Stimulated activated naive CD8-positive, alpha-beta T cell treated with anti-CD3 and anti-CD28 coated beads, Interleukin-15, Interleukin-2, amounts not matched to agents 100 ng/mL and 50 ng/mL, for 24 hours (primary cell): ENCODE measurements at regions not wholly inside any gene's neighbourhood (a gene's known extent, or its start where the extent isn't known, plus 50 kb on each side); places are given as distances from the start of the nearest gene placed in this dataset.

Experiments used
- H3K27ac Mint-ChIP-seq: one replicate; pipeline ENCODE4 v1.8.0; 2021; ENCODE audit warnings: mild to moderate bottlenecking, mixed read lengths
- H3K27me3 Mint-ChIP-seq: one replicate; pipeline ENCODE4 v1.8.0; 2021; ENCODE audit warnings: mixed read lengths
- H3K36me3 Mint-ChIP-seq: one replicate; pipeline ENCODE4 v1.8.0; 2021; ENCODE audit warnings: low read depth, mixed read lengths
- H3K4me1 Mint-ChIP-seq: one replicate; pipeline ENCODE4 v1.8.0; 2021; ENCODE audit warnings: low read depth, mixed read lengths
- H3K4me3 Mint-ChIP-seq: one replicate; pipeline ENCODE4 v1.8.0; 2021; ENCODE audit warnings: mild to moderate bottlenecking, mixed read lengths
- H3K9me3 Mint-ChIP-seq: one replicate; pipeline ENCODE4 v1.8.0; 2021; ENCODE audit warnings: mixed read lengths

GRCh38 chr7:96388166-96388565 lies 66.3 kb upstream of the SLC25A13 start:
- no peak overlapping the region for H3K4me3 Mint-ChIP-seq
- peaks cover 6% of the 10 kb centered on the region for H3K27me3 Mint-ChIP-seq
- H3K36me3 Mint-ChIP-seq: no peaks in the 10 kb centered on the region
- no peaks in the 10 kb centered on the region for H3K9me3 Mint-ChIP-seq
- no peaks in the 10 kb centered on the region for H3K4me1 Mint-ChIP-seq
- no peak overlapping the region for H3K27ac Mint-ChIP-seq

DNA sequence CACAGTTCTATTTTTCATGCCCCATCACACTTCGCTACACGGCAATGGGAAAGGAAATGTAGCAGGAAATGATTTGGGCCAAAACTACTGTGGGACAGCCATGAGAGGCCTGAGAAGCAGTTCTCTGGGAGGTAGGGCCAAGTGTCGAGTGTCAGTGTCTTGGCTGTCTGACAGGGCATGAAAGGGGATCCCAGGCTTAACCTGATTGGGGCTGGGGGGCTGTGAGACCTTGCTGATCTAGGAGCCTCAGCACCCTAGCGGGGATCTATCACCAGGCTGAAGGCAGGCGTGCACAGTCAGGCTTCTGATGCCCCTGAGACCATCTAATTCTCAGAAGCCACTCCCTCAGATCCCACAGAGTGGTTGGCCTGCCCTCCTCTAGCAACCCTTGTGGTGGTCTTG lies 58.2 kb upstream of the SLC25A13 start:
- Mint-ChIP-seq H3K36me3 (no peaks in the 10 kb centered on the region), H3K27ac (no peak overlapping the region), H3K4me1 (no peaks in the 10 kb centered on the region), H3K4me3 (no peak overlapping the region), H3K9me3 (no peaks in the 10 kb centered on the region), H3K27me3 (peaks cover 5% of the 10 kb centered on the region)

DNA sequence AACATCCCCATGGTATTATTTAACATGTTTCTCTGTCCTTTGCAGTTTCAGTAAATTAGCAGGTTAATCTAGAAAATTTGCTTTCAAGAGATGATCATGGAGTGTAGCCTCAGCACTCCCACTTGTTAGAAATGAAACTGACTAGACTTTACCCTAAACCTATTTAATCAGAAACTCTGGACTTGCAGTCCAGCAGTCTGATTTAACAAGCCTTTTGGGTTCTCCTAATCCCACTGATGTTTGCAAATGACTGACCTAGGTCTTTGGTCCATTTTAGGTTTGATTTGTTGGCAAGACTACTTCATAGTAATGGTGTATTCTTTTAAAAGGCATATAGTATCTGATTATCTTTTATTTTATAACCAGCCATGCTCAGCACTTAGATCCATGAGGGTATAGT lies 55.5 kb upstream of the SLC25A13 start:
- Mint-ChIP-seq H3K4me3 (no peak overlapping the region), H3K4me1 (no peaks in the 10 kb centered on the region), H3K27ac (no peak overlapping the region), H3K9me3 (no peaks in the 10 kb centered on the region), H3K27me3 (peaks cover 17% of the 10 kb centered on the region), H3K36me3 (no peaks in the 10 kb centered on the region)
